HG02973 (cell line): ENCODE measurements at regions not wholly inside any gene's neighbourhood (a gene's known extent, or its start where the extent isn't known, plus 50 kb on each side); places are given as distances from the start of the nearest gene placed in this dataset.

Source experiments
- ATAC-seq: cut with Tn5 transposase; IDR thresholded peaks from one replicate; pipeline ENCODE4 v1.9.1; 2021; ENCODE audit warnings: moderate library complexity; ENCODE audit not compliant: unreplicated experiment

DNA sequence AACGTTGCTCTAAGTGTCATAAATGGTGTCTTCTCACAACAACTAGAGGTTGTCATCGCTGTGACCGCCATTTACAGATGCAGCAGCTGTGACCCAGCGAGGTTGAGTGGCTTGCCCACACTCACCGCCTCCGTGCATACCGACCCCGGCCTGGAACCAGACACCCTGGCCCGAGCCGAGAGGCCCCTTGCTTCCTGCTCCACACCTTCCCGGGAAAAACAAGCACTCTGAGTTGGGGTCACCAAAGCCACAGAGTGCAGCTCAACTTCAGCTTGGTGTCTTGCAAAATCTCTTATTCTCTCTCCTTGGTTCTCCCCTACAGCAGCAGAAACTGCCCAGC lies 115.7 kb upstream of the PPP2R2D start:
- ATAC-seq: no peak

DNA sequence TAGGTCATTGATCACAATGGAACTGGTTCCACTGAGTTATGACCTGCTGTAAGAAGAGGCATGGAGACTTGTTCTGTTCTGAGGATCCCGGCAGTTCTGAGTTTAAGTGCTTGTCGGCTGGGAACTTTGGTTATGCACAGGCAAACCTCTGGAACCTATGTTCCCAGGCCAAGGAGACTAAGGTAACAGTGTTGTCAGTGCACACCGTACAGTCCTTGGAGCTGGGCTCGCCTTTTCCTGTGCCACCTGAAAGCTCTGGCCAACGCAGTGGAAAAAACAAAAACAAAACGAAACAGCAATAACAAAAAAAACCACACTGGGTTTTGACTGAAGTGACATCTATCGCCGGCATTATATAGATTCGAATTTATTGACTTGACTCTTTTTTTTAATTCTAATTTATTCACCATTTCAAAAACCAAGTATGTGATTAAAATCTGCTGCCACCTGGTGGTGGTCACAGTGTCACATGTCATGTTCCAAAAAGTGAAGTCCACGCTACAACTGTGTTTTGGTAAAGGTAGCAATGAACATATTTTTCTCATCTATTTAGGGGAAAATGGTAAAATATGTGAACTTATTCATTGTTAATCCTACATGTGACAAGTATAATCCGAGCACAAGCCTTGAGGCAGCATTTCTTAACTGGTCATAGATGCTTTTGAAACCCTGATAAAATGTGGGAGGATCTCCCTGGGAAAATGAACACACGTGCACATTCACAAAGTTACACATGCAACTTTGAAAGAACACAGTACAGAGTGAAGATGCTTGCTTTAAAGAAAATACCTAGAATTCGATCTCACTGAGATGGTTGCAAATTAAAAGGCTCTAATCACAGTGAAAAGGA lies 113.8 kb upstream of the PPP2R2D start:
- ATAC-seq: no peak

DNA sequence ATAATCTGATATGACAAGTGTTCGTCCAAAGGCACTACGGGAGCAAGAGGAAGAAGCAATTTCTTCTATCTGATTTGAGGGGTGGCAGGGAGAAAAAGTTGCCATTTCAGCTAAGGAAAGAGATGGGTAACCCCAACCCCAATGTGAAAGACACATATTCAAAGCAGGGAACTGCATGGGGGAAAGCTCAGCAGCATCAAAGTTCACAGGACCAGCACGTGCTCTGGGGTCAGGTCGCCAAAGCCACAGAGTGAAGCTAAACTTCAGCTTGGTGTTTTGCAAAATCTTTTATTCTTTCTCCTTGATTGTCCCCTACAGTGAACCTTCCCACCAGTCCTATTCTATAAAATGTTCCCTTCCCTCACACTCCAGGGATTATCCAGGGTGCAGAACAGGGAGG lies 112.8 kb upstream of the PPP2R2D start:
- ATAC-seq: no peak

DNA sequence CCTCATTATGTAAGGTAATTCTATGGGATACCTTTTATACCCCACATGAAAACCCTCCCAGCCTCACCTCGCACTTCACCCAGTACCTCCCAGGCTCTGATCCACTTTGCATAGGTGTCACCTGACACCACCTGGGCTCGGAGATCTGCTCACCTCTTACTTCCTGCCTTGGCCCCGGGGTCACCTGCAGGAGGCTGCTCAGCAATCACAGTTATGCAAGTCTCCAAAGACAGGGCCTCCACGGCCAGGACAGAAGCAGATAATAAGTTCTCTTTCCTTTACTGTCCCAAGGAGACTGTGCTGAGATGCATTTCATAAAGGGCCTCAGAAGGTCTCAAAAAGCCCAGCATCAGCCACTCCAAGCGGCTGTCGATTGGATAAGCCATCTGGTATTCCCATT lies 112.4 kb upstream of the PPP2R2D start:
- no peak for ATAC-seq

DNA sequence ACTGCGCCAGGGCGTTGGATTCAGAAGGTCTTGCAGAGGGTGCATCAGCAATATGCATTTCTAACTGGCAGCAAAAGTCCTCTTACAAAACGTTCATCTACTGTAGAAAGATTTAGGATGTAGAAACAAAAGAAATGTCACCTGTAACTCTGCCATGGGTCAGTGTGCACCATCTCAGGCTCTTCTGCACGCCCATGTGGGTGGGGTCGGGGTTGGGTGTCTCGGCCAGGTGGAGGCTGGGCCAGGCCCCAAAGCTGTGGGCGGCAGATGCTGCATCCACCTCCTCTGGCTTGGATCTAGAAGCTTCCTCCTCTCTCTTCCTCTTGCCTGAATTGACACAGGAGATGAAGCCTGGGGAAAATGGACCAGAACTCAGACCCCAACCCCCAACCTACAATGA lies 111.3 kb upstream of the PPP2R2D start:
- no peak for ATAC-seq

DNA sequence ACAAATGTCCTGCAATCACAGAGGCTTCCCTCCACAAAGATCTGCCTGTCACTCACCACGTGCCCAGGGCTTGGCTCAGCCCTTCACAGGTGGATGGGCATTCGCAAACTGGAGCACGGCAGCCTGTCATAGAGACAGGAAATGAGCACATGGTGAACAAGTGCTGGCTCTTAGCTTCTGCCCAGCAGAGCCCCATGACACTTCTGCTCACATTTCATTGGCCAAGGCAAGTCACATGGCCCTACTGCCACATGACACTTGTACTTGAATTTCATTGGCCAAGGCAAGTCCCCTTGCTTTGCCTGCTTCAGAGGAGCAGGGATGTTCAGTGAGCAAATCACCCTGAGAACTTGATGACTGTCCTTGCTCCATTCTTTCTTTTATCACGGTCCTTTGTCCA lies 110.8 kb upstream of the PPP2R2D start:
- no peak for ATAC-seq

DNA sequence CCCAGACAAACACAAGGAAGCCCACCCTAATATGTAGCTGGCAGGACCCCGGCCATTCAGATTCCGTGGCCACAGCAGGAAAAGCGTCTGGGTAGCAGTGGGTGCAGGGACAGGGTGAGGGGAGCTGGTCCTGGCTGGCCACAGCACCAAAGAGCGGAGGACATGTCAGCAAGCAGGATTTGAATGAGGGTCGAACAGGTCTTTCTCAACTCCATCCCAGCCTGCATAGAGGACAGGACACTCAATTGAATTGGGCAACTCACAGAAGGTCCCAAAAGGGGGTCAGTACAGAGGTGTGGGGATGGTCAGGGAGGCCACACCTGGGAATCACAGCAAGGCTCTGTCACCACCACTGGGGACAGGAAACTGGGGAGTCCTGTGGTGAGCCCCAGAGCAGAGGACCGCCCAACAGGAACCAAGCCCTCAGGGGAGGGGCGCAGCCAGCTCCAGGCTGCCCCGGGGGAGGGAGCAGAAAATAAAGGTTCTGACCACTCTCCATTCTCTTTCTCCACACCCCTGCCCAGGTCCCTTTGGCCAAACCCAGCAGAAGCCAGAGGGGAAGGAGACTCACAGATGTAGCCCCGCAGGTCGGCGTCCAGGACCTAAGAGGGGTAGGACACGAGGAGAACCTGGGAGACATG lies 108.7 kb upstream of the PPP2R2D start:
- no peak for ATAC-seq

DNA sequence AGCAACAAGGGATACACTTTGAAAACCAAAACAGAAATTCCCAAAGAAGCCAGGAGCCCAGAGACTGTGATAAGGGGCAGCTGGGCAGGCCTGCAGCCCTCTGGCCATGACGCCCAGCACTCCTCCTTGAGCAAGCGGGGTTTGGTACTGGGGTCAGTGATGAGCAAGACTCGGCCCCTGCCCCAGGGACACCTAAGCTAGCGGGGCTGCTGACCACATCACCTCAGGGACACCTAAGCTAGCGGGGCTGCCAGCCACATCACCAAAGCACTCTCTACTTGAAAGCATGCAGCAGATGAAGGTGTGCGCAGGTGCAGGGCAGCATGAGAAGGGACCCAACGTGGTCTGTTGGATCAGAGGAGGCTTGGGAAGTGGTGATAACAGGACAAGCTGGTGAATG lies 108.0 kb upstream of the PPP2R2D start:
- no peak for ATAC-seq

DNA sequence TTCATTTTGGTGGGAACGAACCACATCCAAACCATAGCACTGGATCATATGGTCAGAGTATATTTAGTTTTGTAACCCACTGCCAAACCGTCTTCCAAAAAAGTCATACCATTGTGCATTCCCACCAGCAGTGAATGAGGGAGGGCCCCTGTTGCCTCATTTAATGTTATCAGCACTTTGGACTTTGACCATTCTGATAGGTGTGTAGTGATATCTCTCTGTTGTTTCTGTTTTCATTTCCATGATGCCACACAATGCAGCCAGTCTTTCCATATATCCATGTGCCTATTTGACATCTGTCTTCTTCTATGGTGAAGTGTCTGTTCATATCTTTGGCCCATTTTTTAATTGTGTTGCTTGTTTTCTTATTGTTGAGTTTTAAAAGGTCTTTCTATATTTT lies 105.0 kb upstream of the PPP2R2D start:
- no peak for ATAC-seq

DNA sequence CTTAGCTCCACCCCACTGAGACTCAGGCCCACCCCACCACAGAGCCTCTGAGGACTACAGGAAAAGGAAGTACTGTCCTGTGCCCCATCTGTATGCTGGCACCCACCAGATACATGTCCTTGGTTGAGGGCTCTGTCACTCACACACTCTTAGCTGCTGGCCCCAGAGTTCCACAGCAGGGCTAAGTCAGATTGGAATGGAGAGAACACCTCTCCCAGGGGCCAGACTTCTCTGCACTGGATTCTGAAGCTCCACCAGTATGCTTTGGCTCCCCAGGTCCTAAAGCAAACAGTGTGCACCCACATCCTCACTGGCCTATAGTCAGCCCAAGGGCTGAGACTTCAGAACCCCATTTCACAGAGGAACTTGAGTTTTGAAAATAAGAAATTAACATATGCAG lies 103.2 kb upstream of the PPP2R2D start:
- no peak for ATAC-seq

DNA sequence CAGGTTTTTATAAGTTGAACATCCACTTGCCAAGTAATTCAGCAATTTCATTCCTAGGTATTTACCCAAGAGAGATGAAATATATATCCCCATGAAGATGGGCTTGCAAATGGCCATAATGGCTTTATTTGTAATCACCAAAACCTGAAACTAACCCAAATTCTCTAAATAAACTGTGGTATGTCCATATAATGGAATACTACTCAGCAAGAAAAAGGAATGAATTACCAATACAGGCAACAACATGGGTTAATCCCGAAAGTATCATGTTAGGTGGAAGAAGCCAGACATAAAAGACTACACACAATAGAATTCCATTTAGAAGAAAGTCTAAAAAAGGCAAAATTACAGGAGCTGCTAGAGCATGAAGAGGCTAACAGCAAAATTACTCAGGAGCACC lies 101.4 kb upstream of the PPP2R2D start:
- ATAC-seq: no peak

DNA sequence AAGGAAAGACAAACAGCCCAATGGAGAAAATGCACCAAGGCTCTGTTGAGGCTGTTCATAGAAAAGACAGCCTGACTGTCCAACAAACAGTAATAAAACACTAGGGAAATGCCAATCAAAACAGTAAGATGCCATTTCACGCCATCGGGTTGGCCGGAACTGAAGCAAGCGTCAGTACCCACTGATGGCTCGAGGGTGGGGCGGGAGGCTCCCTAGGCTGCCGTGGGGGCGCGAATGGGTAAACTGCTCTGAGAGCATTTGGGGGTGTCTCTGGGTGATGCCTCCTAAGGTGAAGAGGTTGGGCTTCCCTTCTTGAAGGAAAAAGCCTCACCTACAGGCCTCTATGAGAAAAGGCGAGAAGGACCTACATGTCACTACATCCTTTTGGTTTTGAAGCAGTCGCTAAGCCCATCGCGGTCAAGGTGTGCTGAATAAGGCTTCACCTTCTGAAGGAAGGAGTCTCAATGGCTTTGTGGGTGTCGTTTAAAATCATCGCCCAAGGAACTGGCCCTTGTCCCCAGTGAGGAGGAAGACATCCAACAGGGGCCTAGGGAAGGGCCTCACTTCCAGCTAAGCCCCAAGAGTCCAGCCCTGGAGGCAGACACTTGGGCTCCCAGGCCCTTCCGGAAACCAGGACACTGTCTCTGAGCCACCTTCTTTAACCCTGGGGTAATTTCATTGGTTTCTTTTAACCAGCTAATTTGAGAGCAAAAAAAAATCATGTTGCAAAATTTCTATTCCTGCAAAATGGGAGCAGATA lies 98.5 kb upstream of the PPP2R2D start:
- no peak for ATAC-seq

DNA sequence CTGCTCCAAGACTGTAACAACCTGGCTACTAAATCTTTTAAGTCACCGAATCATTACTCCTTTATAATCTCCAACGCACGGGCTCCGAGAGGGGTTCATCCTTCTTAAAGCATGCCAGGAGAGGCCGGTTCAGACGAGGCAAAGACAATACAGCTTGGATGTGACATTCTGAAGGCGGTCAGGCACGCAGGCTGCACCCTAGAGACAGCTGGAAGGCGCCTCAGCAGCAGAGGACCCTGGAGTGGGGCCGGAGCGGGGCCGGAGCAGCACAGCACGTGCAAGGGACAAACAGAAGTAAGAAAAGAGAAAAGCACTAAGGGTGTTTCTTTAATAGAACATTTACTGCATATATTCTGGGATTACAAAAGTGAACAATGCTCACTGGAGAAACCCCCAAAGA lies 97.8 kb upstream of the PPP2R2D start:
- ATAC-seq: no peak

DNA sequence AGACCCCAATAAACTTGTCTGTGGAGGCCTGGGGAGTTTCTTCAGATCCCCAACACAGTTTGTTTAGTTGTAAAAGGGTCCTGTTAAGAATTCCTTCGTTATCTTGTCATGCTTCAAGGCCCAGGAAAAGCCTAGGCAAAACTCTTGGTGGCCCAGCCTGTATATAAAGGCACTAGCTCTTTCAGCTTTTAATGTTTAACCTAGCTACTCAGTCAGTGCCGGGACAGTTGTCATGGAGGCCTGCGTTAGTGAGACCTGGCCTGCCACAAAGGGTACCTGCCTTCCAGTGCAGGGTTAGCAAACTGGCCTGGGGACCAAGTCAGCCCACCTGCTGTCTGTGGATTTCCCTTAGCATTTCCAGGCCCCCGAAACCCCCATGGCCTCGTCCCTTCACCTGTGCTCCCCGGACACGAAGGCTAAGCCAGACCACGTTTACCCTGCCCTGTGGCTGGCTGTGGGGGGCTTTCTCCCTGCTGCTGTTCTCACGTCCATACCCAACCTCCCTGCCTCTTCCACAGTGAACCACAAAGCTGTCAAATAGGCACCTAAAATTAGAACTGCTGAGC lies 96.9 kb upstream of the PPP2R2D start:
- no peak for ATAC-seq

DNA sequence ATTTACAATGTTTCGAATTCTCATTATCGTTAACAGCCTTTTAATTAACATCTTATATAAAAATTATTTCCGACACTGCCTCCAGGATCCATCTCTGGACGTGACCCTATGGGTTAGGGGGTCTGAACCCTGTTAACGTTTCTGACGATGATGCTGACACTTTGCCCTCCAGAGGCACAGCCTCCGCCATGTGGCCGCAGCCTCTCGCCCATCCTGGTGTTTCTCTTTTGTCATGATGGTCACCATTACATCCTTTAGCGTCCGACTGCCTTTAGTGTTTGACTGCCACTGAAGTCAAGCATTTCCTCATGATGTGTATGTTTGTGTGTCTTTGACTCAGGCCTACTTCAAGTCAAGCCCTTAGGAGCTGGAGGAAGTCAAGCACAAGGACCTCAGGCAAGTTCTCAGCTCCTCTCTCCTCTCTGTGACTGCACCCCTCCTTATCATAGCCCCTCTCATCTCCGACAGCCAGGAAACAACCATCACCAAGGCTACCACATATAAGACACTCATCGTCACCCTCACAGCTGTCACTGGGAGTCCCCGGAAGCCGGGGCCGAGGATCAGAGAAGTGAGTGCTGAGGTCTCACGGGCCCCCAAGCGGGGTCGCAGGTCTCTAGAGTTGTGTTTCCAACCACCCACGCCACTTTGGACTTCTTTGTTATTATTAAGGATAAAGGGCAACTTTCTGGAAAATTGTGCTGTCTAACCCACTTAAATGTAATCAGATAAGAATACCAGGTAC lies 96.1 kb upstream of the PPP2R2D start:
- no peak for ATAC-seq

DNA sequence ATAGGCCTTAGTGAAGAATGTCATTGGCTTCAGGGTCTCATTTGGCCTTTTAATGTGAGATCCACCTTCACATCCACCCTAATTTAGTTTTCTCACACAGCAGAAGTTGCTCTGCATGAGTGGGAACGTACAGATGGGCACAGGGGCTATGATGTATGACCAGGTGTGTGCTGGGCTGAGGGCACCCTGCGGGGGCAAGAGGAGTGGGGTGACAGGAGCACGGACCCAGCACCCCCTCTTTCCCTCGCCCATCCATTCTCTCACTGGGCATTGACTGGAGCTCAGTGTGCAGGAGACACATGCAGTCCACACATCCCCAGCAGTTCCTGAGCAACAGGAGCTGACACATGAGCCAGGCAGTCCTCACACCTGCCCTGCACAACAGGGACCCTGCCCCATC lies 95.1 kb upstream of the PPP2R2D start:
- no peak for ATAC-seq

DNA sequence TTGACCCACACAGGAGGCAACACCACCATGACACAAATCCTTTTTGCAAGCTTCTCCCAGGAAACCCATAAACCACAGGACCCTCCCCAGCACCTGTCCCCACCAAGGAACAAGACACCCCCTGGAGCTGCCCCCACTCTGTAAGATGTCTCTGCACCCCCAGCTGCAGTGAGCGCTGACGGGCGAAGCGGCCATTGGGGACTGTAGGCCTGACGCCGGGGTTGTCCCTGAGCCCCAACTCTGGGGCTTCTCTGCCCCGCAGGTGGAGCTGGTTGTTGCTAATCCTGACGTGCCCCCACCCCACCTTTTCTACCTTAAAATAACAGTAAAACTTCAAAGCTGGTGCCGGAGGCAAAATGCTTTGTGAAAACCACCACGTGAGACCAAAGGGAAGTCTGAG lies 94.7 kb upstream of the PPP2R2D start:
- ATAC-seq: no peak

DNA sequence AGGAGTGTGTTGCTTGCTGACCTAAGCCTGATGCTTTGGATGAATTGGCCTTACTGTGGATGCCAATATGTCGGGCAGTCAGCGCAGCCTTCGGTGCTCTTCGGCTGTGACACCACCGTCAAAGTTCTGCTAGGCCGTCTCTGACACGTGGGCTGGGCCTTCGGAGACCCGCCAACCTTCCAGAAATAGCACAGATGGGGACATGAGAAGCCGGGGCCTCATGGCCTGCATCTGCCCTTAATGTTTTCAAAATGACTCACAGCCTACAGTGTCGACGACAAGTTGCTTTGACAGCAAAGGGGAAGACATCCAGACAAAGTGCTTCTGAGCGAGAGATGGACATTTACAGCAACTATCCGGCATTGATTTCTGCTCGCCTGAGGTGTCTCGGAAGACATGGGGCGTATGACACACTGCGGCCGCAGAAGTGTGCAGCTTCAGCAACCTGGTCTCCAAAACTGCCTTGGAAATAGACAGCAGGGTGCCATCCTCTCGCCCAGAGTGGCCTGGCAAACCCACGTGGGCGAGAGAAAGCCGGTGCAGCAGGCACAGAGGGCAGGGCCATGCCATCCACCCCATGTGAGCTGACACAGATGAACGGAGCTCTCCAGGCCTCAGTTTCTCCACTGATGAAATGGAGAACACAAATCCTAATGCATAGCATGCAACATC lies 94.0 kb upstream of the PPP2R2D start:
- no peak for ATAC-seq

DNA sequence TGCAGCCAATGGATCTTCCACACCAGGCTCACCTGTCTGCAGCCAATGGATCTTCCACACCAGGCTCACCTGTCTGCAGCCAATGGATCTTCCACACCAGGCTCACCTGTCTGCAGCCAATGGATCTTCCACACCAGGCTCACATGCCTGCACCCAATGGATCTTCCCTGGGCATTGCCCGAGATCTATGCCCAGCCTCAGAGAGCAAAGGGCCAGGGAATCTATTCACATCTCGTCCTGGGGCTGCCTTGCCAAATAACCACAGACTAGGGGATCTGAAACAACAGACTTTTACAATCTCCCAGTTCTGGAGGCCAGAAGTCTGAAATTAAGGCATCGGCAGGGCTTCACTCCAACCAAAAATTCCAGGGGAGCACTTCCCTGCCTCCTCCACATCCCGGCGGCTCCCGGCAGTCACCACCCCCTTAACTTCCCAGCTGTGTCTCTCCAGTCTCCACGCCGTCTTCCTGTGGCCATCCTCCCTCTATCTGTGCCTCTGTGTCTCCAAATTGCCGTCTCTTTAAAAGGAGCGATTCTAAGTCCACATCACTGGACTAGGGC lies 92.4 kb upstream of the PPP2R2D start:
- ATAC-seq: no peak
